ENCODE measurements at regions not wholly inside any gene's neighbourhood (a gene's known extent, or its start where the extent isn't known, plus 50 kb on each side); places are given as distances from the start of the nearest gene placed in this dataset.

DNA sequence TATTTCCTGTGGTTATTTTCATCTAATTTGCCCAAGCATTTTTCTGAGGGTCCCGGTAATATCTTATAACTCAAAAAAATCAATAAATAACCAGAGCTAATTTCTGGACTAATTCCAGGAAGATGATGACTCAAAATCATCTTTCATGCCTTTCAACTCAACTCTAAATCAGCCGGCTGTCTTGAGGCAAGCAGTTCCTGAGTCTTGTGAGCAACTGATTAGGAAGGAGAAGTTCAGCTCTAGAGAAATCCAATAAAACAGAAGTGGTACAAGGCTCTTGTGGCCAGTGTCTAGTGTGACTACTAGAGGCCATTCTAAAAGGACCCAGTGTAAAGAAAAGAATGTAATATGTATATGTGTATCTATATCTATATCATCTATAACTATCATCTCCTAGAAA, 890.4 kb downstream of the TRIB2 start:
- TF ChIP-seq, protein P1, sequence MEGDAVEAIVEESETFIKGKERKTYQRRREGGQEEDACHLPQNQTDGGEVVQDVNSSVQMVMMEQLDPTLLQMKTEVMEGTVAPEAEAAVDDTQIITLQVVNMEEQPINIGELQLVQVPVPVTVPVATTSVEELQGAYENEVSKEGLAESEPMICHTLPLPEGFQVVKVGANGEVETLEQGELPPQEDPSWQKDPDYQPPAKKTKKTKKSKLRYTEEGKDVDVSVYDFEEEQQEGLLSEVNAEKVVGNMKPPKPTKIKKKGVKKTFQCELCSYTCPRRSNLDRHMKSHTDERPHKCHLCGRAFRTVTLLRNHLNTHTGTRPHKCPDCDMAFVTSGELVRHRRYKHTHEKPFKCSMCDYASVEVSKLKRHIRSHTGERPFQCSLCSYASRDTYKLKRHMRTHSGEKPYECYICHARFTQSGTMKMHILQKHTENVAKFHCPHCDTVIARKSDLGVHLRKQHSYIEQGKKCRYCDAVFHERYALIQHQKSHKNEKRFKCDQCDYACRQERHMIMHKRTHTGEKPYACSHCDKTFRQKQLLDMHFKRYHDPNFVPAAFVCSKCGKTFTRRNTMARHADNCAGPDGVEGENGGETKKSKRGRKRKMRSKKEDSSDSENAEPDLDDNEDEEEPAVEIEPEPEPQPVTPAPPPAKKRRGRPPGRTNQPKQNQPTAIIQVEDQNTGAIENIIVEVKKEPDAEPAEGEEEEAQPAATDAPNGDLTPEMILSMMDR (conservative IDR thresholded peaks at IDR 0.05; ENCODE audit: low read length) = no peak
- no peak for TF ChIP-seq EZH2phosphoT487 (IDR thresholded peaks at IDR 0.05; ENCODE audit: borderline replicate concordance, low read depth, low read length)
